H1 (cell line): ENCODE measurements at regions not wholly inside any gene's neighbourhood (a gene's known extent, or its start where the extent isn't known, plus 50 kb on each side); places are given as distances from the start of the nearest gene placed in this dataset.

ENCODE experiments used
- CTCF ChIA-PET: fragments of 300-600 bp; sonication (Branson Sonifier 250); formaldehyde crosslinking; loops from one replicate; lab custom pipeline; 2021; ENCODE audit not compliant: partially characterized antibody; lab: Charles Lee
- POLR2A ChIA-PET: fragments of 300-600 bp; sonication (Branson Sonifier 250); formaldehyde crosslinking; loops from one replicate; lab custom pipeline; 2021; ENCODE audit warnings: inconsistent platforms; ENCODE audit not compliant: partially characterized antibody; lab: Charles Lee
- DNase-seq, 2 experiments: peaks; one replicate each; pipeline versions ENCODE4 v3.0.0 to v3.0.0-alpha.2; 2010 to 2022; ENCODE audit warnings: low spot score in 2 of 2, low read depth in 1 of 2, mixed read lengths in 1 of 2
- FAIRE-seq: peaks from 2 replicates; lab custom pipeline; 2011; peaks lifted over from hg19 to GRCh38; lab: Jason Lieb, UNC
- H2AFZ ChIP-seq: 2 replicates; pipeline ENCODE4 v1.8.1; 2012; ENCODE audit warnings: low read length, inconsistent platforms
- H2AK5ac ChIP-seq: 2 replicates; pipeline ENCODE4 v1.6.1; 2013; ENCODE audit warnings: low read depth, low read length
- H2BK120ac ChIP-seq: replicated peaks from 2 replicates; pipeline ENCODE3; 2013; ENCODE audit warnings: low read depth, low read length, inconsistent platforms
- H2BK12ac ChIP-seq: 2 replicates; pipeline ENCODE4 v1.6.1; 2013; ENCODE audit warnings: low read depth, low read length
- H2BK15ac ChIP-seq: 2 replicates; pipeline ENCODE4 v1.6.1; 2013; ENCODE audit warnings: low read length
- H2BK20ac ChIP-seq: 2 replicates; pipeline ENCODE4 v1.6.1; 2013; ENCODE audit warnings: low read length
- H2BK5ac ChIP-seq: 2 replicates; pipeline ENCODE4 v1.6.1; 2013; ENCODE audit warnings: low read depth, low read length
- H3K14ac ChIP-seq: 2 replicates; pipeline ENCODE4 v1.6.1; 2013; ENCODE audit warnings: inconsistent platforms; ENCODE audit not compliant: insufficient read length
- H3K18ac ChIP-seq: 2 replicates; pipeline ENCODE4 v1.6.1; 2013; ENCODE audit warnings: low read length; ENCODE audit errors: extremely low read depth
- H3K23ac ChIP-seq: 2 replicates; pipeline ENCODE4 v1.6.1; 2013; ENCODE audit warnings: inconsistent platforms; ENCODE audit not compliant: insufficient read length
- H3K23me2 ChIP-seq: 2 replicates; pipeline ENCODE4 v1.6.1; 2013; ENCODE audit warnings: low read depth, low read length
- H3K27ac ChIP-seq: 2 replicates; pipeline ENCODE4 v1.6.1; 2011; ENCODE audit warnings: low read depth, low read length, inconsistent platforms
- H3K27me3 ChIP-seq, 4 experiments: replicated peaks in 1 of 4; 1 replicate in 1 of 4; 2 replicates in 3 of 4; pipeline versions ENCODE4 v1.6.1 to v1.8.1; 2011 to 2013; ENCODE audit warnings: low read length in 3 of 4, mild to moderate bottlenecking in 3 of 4, inconsistent platforms in 2 of 4, mixed read lengths in 2 of 4, moderate library complexity in 1 of 4; ENCODE audit not compliant: control insufficient read depth in 3 of 4, insufficient read depth in 3 of 4; ENCODE audit errors: extremely low read depth in 1 of 4
- H3K36me3 ChIP-seq, 4 experiments: 2 replicates each; pipeline versions ENCODE4 v1.6.1 to v1.8.1; 2011 to 2013; ENCODE audit warnings: mild to moderate bottlenecking in 4 of 4, low read length in 3 of 4, moderate library complexity in 2 of 4, control low read depth in 1 of 4, inconsistent platforms in 1 of 4; ENCODE audit not compliant: insufficient read depth in 4 of 4, control insufficient read depth in 2 of 4
- H3K4ac ChIP-seq: replicated peaks from 2 replicates; pipeline ENCODE3; 2013; ENCODE audit warnings: low read length, low read depth, mixed read lengths, inconsistent platforms; ENCODE audit not compliant: insufficient read length
- H3K4me1 ChIP-seq, 4 experiments: replicated peaks in 1 of 4; 1 replicate in 1 of 4; 2 replicates in 3 of 4; pipeline versions ENCODE4 v1.6.1 to v1.8.1; 2011 to 2013; ENCODE audit warnings: low read length in 3 of 4, inconsistent platforms in 2 of 4, mixed read lengths in 1 of 4; ENCODE audit not compliant: insufficient read depth in 4 of 4, control insufficient read depth in 3 of 4
- H3K4me2 ChIP-seq, 2 experiments: 2 replicates each; pipeline versions ENCODE4 v1.6.1 to v1.8.1; 2011 to 2013; ENCODE audit warnings: low read depth in 2 of 2, low read length in 2 of 2, control low read depth in 1 of 2, inconsistent platforms in 1 of 2, mild to moderate bottlenecking in 1 of 2; ENCODE audit not compliant: insufficient read depth in 1 of 2
- H3K4me3 ChIP-seq, 4 experiments: fragments of 200-600, 300-600 bp in 1 of 4; sonication (generic), shearing (Covaris generic), sonication (Bioruptor Twin) in 1 of 4; 2 replicates each; pipeline versions ENCODE4 v1.5.1 to v1.8.1; 2011 to 2016; ENCODE audit warnings: low read length in 4 of 4, low read depth in 3 of 4, control low read depth in 2 of 4, inconsistent platforms in 2 of 4, mild to moderate bottlenecking in 2 of 4, mixed read lengths in 1 of 4, moderate library complexity in 1 of 4; ENCODE audit not compliant: insufficient read depth in 2 of 4; ENCODE audit errors: extremely low read depth in 1 of 4
- H3K56ac ChIP-seq: replicated peaks from 2 replicates; pipeline ENCODE3; 2013; ENCODE audit warnings: low read depth, mild to moderate bottlenecking, mixed read lengths, low read length, inconsistent platforms; ENCODE audit not compliant: insufficient read length
- H3K79me1 ChIP-seq: 2 replicates; pipeline ENCODE4 v1.6.1; 2013; ENCODE audit warnings: low read depth, low read length, control low read depth
- H3K79me2 ChIP-seq, 2 experiments: 2 replicates each; pipeline versions ENCODE4 v1.6.1 to v1.8.1; 2012 to 2013; ENCODE audit warnings: low read length in 2 of 2, mild to moderate bottlenecking in 2 of 2, inconsistent platforms in 1 of 2; ENCODE audit not compliant: insufficient read depth in 2 of 2, control insufficient read depth in 1 of 2
- H3K9ac ChIP-seq, 4 experiments: replicated peaks in 1 of 4; 1 replicate in 1 of 4; 2 replicates in 3 of 4; pipeline versions ENCODE4 v1.6.1 to v1.8.1; 2011 to 2013; ENCODE audit warnings: low read depth in 3 of 4, low read length in 3 of 4, control low read depth in 2 of 4, mild to moderate bottlenecking in 2 of 4, moderate library complexity in 2 of 4, inconsistent platforms in 1 of 4; ENCODE audit errors: extremely low read depth in 1 of 4
- H3K9me3 ChIP-seq, 2 experiments: 2 replicates each; pipeline versions ENCODE4 v1.6.1 to v1.8.1; 2012 to 2013; ENCODE audit warnings: mild to moderate bottlenecking in 2 of 2, moderate library complexity in 2 of 2, control low read depth in 1 of 2, inconsistent platforms in 1 of 2, low read depth in 1 of 2, low read length in 1 of 2, mixed read lengths in 1 of 2; ENCODE audit not compliant: insufficient read depth in 2 of 2
- H4K20me1 ChIP-seq, 2 experiments: replicated peaks in 1 of 2; 2 replicates each; pipeline versions ENCODE3 to v1.8.1; 2011 to 2013; ENCODE audit warnings: inconsistent platforms in 2 of 2, low read length in 2 of 2, mild to moderate bottlenecking in 1 of 2; ENCODE audit not compliant: insufficient read depth in 2 of 2, control insufficient read depth in 1 of 2
- H4K5ac ChIP-seq: 2 replicates; pipeline ENCODE4 v1.6.1; 2013; ENCODE audit warnings: low read length, low read depth, mixed read lengths, inconsistent platforms; ENCODE audit not compliant: insufficient read length
- H4K8ac ChIP-seq: 2 replicates; pipeline ENCODE4 v1.8.0; 2013; ENCODE audit warnings: mild to moderate bottlenecking, moderate library complexity, low read length, inconsistent platforms; ENCODE audit not compliant: insufficient read depth; ENCODE audit errors: extremely low read depth
- H4K91ac ChIP-seq: replicated peaks from 2 replicates; pipeline ENCODE3; 2013; ENCODE audit warnings: low read length, mixed read lengths, inconsistent platforms; ENCODE audit not compliant: insufficient read length
- ASH2L ChIP-seq: fragments of 200-600, 300-600 bp; sonication (generic); IDR thresholded peaks from one replicate; pipeline ENCODE4 v1.7.1; 2017; ENCODE audit warnings: low read length
- CHD2 ChIP-seq: IDR thresholded peaks from 2 replicates; pipeline ENCODE4 v1.6.1; 2012; ENCODE audit warnings: low read length, improper control_type of control experiment
- GTF2F1 ChIP-seq: IDR thresholded peaks from 2 replicates; pipeline ENCODE4 v1.6.1; 2012; ENCODE audit warnings: low read depth, low read length, improper control_type of control experiment, borderline replicate concordance
- JUND ChIP-seq: IDR thresholded peaks from 2 replicates; pipeline ENCODE4 v1.6.1; 2011; ENCODE audit warnings: mild to moderate bottlenecking, improper control_type of control experiment, low read length
- MAFK ChIP-seq: IDR thresholded peaks from 2 replicates; pipeline ENCODE4 v1.6.1; 2012; ENCODE audit warnings: low read depth, mild to moderate bottlenecking, improper control_type of control experiment, low read length
- RFX5 ChIP-seq: IDR thresholded peaks from 2 replicates; pipeline ENCODE4 v1.6.1; 2011; ENCODE audit warnings: low read depth, low read length, improper control_type of control experiment, borderline replicate concordance
- WGBS, 2 experiments: shearing (Covaris generic) in 1 of 2; methylation state at CpG; one replicate each; pipeline versions ENCODE4 v1.1.6 to v1.1.7; 2013 to 2015; ENCODE audit warnings: low lambda C conversion rate in 2 of 2, mixed read lengths in 2 of 2, inconsistent platforms in 1 of 2, low coverage in 1 of 2, missing lambda C conversion rate in 1 of 2; ENCODE audit not compliant: insufficient replicate concordance in 2 of 2, insufficient coverage in 1 of 2, insufficient read length in 1 of 2; ENCODE audit errors: extremely low coverage in 1 of 2, missing lambda C conversion rate in 1 of 2; 5-methylcytosine and 5-hydroxymethylcytosine counted together
- TF ChIP-seq, protein P1 (sequence below): IDR thresholded peaks from 2 replicates; pipeline ENCODE4 v1.6.1; 2012; ENCODE audit warnings: low read length, inconsistent platforms

DNA sequence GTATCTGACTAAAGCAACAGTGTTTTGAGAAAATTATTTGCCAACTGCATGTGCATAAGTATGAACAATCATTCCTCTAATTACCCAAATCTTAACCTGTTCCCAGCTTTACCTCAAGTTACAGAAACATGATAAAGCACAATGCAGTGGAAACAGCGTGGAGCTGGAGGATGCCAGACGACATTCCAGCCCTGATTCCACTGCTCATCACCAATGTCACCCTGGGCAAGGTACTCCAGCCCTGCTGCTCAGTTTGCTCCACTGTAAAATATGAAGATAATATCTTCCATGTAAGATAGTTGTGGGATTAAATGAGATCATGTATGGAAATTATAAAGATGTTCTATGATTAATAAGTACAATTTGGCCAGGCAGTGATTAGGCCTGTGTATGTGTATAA is 50.4 kb upstream of the ODAD2 start:
- CTCF ChIA-PET = no interaction called here
- POLR2A ChIA-PET = no interaction called here
- H2BK120ac ChIP-seq = no peak overlapping the region
- TF ChIP-seq RFX5 (no peak), JUND (no peak), ASH2L (no peak), CHD2 (no peak), MAFK (no peak), GTF2F1 (no peak)
- TF ChIP-seq, protein P1, sequence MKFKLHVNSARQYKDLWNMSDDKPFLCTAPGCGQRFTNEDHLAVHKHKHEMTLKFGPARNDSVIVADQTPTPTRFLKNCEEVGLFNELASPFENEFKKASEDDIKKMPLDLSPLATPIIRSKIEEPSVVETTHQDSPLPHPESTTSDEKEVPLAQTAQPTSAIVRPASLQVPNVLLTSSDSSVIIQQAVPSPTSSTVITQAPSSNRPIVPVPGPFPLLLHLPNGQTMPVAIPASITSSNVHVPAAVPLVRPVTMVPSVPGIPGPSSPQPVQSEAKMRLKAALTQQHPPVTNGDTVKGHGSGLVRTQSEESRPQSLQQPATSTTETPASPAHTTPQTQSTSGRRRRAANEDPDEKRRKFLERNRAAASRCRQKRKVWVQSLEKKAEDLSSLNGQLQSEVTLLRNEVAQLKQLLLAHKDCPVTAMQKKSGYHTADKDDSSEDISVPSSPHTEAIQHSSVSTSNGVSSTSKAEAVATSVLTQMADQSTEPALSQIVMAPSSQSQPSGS = no peak

More for the DNA sequence above, 50.4 kb upstream of the ODAD2 start:
- Histone ChIP-seq H4K20me1 (peaks cover 0 to 2% of the 10 kb centered on the region in 2 experiments), H3K23ac (no peak overlapping the region), H4K8ac (no peak overlapping the region), H2BK20ac (no peak overlapping the region), H3K27me3 (no peaks in the 10 kb centered on the region), H3K4me3 (no peak overlapping the region), H3K4me2 (no peak overlapping the region), H3K4ac (no peak overlapping the region), H2BK5ac (no peak overlapping the region), H3K23me2 (no peaks in the 10 kb centered on the region), H4K91ac (no peak overlapping the region), H2BK15ac (no peak overlapping the region), H3K56ac (no peak overlapping the region), H3K4me1 (no peaks in the 10 kb centered on the region), H3K36me3 (no peaks in the 10 kb centered on the region), H3K9ac (no peak overlapping the region), H3K27ac (no peak overlapping the region), H3K18ac (no peak overlapping the region), H2AFZ (no peak overlapping the region), H3K79me1 (no peaks in the 10 kb centered on the region), H3K14ac (no peak overlapping the region), H3K79me2 (no peaks in the 10 kb centered on the region), H3K9me3 (no peaks in the 10 kb centered on the region), H4K5ac (no peak overlapping the region), H2BK12ac (no peak overlapping the region), H2AK5ac (no peak overlapping the region)
- DNase-seq (no peak), FAIRE-seq (no peak)
- WGBS, 2 experiments = 93% methylated on average over 2 of the region's 2 CpGs; no CpG with 5 or more reads in 1 of the 2 experiments
